GM12892 (cell line): ENCODE measurements at regions not wholly inside any gene's neighbourhood (a gene's known extent, or its start where the extent isn't known, plus 50 kb on each side); places are given as distances from the start of the nearest gene placed in this dataset.

Experiments used
- POLR2A ChIP-seq: IDR thresholded peaks from 2 replicates; pipeline ENCODE4 v1.6.1; 2011; ENCODE audit warnings: low read depth, low read length, control low read depth
- POLR2AphosphoS5 ChIP-seq: IDR thresholded peaks from 2 replicates; pipeline ENCODE4 v1.6.1; 2011; ENCODE audit warnings: low read depth, low read length, control low read depth
- TAF1 ChIP-seq: IDR thresholded peaks from 2 replicates; pipeline ENCODE4 v1.6.1; 2011; ENCODE audit warnings: low read depth, mild to moderate bottlenecking, control low read depth, low read length, borderline replicate concordance

DNA sequence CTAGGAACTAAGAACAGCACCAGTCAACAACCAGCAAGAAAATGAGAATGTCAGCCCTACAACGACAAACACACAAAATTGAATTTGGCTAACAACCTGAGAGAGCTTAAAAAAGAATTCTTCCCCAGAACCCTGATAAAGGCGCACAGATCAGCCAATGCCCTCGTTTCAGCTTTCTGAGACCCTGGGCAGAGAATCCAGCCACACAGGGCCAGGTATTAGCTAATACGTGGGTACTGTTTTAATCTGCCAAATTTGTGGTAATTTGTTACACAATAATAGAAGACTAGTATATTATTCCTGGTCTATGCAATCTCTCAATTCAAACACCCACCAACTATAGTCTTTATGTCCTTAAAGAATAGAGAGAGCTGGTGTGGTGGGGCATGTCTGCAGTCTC, 291.6 kb upstream of the GADL1 start:
- TF ChIP-seq POLR2AphosphoS5, result no peak
- TF ChIP-seq TAF1, result no peak
- no peak for TF ChIP-seq POLR2A
